ENCODE measurements at regions not wholly inside any gene's neighbourhood (a gene's known extent, or its start where the extent isn't known, plus 50 kb on each side); places are given as distances from the start of the nearest gene placed in this dataset.

DNA sequence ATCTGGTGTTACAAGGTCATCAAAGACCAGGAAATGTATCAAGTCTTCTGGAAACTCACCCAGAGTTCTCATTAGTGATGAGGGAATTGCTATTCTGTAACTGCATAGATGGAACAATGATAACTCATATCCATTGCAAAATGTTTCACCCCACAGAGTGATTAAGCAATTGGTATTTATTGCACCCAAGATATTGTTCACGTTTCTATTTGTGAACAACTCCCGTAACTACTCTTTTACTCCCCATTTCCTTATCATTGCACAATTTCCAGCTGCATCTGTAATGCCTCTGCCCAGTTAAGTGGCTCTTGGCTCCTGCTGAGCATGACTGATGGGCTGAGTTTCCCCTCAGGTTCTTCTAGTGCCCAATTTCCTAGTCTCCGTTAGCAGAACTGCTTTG lies 108.7 kb upstream of the PRICKLE1 start:
- no peak for FAIRE-seq
- Histone ChIP-seq H3K4me2 (ENCODE audit: control insufficient read depth, insufficient read depth) (no peak overlapping the region), H3K36me3 (ENCODE audit: control insufficient read depth in 2 of 2, insufficient read depth in 2 of 2, low read length in 1 of 2) (no peaks in the 10 kb centered on the region), H2AFZ (ENCODE audit: control insufficient read depth, low read depth, low read length) (no peak overlapping the region), H3K27me3 (replicated peaks in 1 of 2; ENCODE audit: control insufficient read depth in 2 of 2, insufficient read depth in 2 of 2, low read length in 1 of 2) (0 out of 4 replicates have a peak, but pooled peaks cover 0 to 2% of the 10 kb centered on the region in 2 experiments), H3K9me3 (replicated peaks; ENCODE audit: control insufficient read depth, insufficient read depth, low read length) (no peaks in the 10 kb centered on the region; the same call in 2 of the 3 replicates), H3K79me2 (ENCODE audit: control insufficient read depth, insufficient read depth, low read length) (no peaks in the 10 kb centered on the region), H3K4me1 (ENCODE audit: control insufficient read depth, insufficient read depth, low read length) (no peaks in the 10 kb centered on the region), H4K20me1 (ENCODE audit: control insufficient read depth, insufficient read depth) (no peaks in the 10 kb centered on the region), H3K9ac (ENCODE audit: control insufficient read depth, insufficient read depth, low read length) (no peak overlapping the region), H3K27ac (ENCODE audit: control insufficient read depth, insufficient read depth) (no peak overlapping the region), H3K4me3 (no peak overlapping the region)
- DNase-seq (ENCODE audit: low read depth, low spot score), result no peak
- no TSS peak for BruUV-seq (replicated peaks)
- ChIA-PET RAD21 (ENCODE audit: unreplicated experiment) (no interaction called here), POLR2A (interaction anchor here (0.6 kb wide), 1 partner anchor 559 kb away, joined by 5 read pairs; no protein-coding TSS in a partner anchor), CTCF (interaction anchor here (0.6 kb wide), 1 partner anchor 881 kb away, joined by 4 read pairs; no protein-coding TSS in a partner anchor), SMC1A (ENCODE audit: uncharacterized antibody, unreplicated experiment) (no interaction called here)
- ATAC-seq, result no peak
- 62% methylated on average over 3 of the region's 3 CpGs for WGBS (ENCODE audit: insufficient coverage, insufficient replicate concordance, low lambda C conversion rate, missing lambda C conversion rate)
- TF ChIP-seq, protein P1, sequence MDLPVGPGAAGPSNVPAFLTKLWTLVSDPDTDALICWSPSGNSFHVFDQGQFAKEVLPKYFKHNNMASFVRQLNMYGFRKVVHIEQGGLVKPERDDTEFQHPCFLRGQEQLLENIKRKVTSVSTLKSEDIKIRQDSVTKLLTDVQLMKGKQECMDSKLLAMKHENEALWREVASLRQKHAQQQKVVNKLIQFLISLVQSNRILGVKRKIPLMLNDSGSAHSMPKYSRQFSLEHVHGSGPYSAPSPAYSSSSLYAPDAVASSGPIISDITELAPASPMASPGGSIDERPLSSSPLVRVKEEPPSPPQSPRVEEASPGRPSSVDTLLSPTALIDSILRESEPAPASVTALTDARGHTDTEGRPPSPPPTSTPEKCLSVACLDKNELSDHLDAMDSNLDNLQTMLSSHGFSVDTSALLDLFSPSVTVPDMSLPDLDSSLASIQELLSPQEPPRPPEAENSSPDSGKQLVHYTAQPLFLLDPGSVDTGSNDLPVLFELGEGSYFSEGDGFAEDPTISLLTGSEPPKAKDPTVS (IDR thresholded peaks at IDR 0.05; ENCODE audit: low read depth, low read length), result no peak
- TF ChIP-seq, protein P2, sequence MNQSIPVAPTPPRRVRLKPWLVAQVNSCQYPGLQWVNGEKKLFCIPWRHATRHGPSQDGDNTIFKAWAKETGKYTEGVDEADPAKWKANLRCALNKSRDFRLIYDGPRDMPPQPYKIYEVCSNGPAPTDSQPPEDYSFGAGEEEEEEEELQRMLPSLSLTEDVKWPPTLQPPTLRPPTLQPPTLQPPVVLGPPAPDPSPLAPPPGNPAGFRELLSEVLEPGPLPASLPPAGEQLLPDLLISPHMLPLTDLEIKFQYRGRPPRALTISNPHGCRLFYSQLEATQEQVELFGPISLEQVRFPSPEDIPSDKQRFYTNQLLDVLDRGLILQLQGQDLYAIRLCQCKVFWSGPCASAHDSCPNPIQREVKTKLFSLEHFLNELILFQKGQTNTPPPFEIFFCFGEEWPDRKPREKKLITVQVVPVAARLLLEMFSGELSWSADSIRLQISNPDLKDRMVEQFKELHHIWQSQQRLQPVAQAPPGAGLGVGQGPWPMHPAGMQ (IDR thresholded peaks at IDR 0.05; ENCODE audit: borderline replicate concordance), result no peak
- TF ChIP-seq HDGF (IDR thresholded peaks at IDR 0.05), result no peak
- no peak for TF ChIP-seq MTA2 (IDR thresholded peaks at IDR 0.05; ENCODE audit: low read depth)
- TF ChIP-seq ZZZ3 (IDR thresholded peaks at IDR 0.05; ENCODE audit: control insufficient read depth, insufficient read length, low read depth), result no peak
- no peak for TF ChIP-seq CBX3 (IDR thresholded peaks at IDR 0.05; ENCODE audit: borderline replicate concordance, low read depth)
- TF ChIP-seq ESRRA (IDR thresholded peaks at IDR 0.05; ENCODE audit: low read length), result no peak
- TF ChIP-seq TCF3 (IDR thresholded peaks at IDR 0.05; ENCODE audit: borderline replicate concordance, insufficient read depth, low read depth, low read length), result no peak
- TF ChIP-seq ZNF217 (IDR thresholded peaks at IDR 0.05), result no peak
- no peak for TF ChIP-seq MYB (IDR thresholded peaks at IDR 0.05; ENCODE audit: borderline replicate concordance, low read depth, low read length)
- TF ChIP-seq TBL1XR1 (IDR thresholded peaks at IDR 0.05; ENCODE audit: low read depth, low read length), result no peak
- in situ Hi-C loops (cut with MboI) (no loop called here), intact Hi-C loops (cut with micrococcal nuclease; ENCODE audit: unreplicated experiment) (no loop called here)

Measured in GM12878 (cell line).